Thyroid gland (tissue), 4 donors: ENCODE measurements at regions not wholly inside any gene's neighbourhood (a gene's known extent, or its start where the extent isn't known, plus 50 kb on each side); places are given as distances from the start of the nearest gene placed in this dataset.

Experiments used
- POLR2A ChIP-seq, 2 donors: fragments of 450-650 bp; IDR thresholded peaks; one replicate each; pipeline ENCODE4 v1.6.1; 2017; ENCODE audit warnings: antibody characterized with exemption in 2 of 2, mild to moderate bottlenecking in 2 of 2, moderate library complexity in 1 of 2
- TF ChIP-seq, protein P1 (sequence below), 6 experiments: fragments of 200-600 bp in 3 of 6; fragments of 450-650 bp in 3 of 6; sonication (generic) in 3 of 6; IDR thresholded peaks; one replicate each; pipeline ENCODE4 v1.5.1; 2016 to 2019; ENCODE audit warnings: antibody characterized with exemption in 6 of 6, mild to moderate bottlenecking in 2 of 6, inconsistent platforms in 1 of 6, moderate library complexity in 1 of 6

DNA sequence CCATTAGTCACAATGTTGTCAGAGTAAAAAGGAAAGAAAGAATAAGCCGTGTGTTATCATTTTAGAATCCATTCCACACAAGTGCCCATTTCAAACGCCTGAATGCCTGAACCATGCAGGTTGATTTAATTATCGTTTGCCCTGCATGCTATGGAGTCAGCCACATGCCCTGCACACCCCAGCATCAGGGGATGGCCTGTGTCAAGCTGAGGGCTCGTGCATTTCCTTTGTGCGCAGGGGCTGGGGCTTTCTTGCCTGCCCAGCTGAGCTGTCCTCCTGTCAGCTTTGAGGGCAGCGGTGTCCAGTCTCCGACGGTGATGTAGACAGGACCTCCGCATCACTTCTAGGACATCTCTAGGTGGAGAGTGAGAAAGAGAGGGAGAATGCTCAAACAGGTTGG, 200.4 kb downstream of the TSN start:
- TF ChIP-seq, protein P1, sequence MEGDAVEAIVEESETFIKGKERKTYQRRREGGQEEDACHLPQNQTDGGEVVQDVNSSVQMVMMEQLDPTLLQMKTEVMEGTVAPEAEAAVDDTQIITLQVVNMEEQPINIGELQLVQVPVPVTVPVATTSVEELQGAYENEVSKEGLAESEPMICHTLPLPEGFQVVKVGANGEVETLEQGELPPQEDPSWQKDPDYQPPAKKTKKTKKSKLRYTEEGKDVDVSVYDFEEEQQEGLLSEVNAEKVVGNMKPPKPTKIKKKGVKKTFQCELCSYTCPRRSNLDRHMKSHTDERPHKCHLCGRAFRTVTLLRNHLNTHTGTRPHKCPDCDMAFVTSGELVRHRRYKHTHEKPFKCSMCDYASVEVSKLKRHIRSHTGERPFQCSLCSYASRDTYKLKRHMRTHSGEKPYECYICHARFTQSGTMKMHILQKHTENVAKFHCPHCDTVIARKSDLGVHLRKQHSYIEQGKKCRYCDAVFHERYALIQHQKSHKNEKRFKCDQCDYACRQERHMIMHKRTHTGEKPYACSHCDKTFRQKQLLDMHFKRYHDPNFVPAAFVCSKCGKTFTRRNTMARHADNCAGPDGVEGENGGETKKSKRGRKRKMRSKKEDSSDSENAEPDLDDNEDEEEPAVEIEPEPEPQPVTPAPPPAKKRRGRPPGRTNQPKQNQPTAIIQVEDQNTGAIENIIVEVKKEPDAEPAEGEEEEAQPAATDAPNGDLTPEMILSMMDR (IDR thresholded peaks at IDR 0.05), result no peak
- no peak for TF ChIP-seq POLR2A (IDR thresholded peaks at IDR 0.05)
